Smooth muscle cell (in vitro differentiated cells): ENCODE measurements at regions not wholly inside any gene's neighbourhood (a gene's known extent, or its start where the extent isn't known, plus 50 kb on each side); places are given as distances from the start of the nearest gene placed in this dataset.

Experiments used
- DNase-seq: peaks from one replicate; lab custom pipeline; 2025; ENCODE audit not compliant: unreplicated experiment; lab: John Stamatoyannopoulos, UW
- H2AFZ ChIP-seq: fragments of 200-600 bp; sonication (generic); 2 replicates; pipeline ENCODE4 v1.6.0; 2016; ENCODE audit warnings: antibody characterized with exemption, low read depth, mild to moderate bottlenecking
- H3F3A ChIP-seq: fragments of 200-600 bp; sonication (generic); 2 replicates; pipeline ENCODE4 v1.6.0; 2017; ENCODE audit warnings: antibody characterized with exemption, low read depth
- H3K27ac ChIP-seq: fragments of 200-600 bp; sonication (generic); 2 replicates; pipeline ENCODE4 v1.5.1; 2016; ENCODE audit warnings: low read depth, mild to moderate bottlenecking
- H3K27me3 ChIP-seq: fragments of 200-600 bp; sonication (generic); 2 replicates; pipeline ENCODE4 v1.6.1; 2016; ENCODE audit warnings: low read depth, mild to moderate bottlenecking
- H3K36me3 ChIP-seq: fragments of 200-600 bp; sonication (generic); 2 replicates; pipeline ENCODE4 v1.5.1; 2016; ENCODE audit warnings: low read depth
- H3K4me1 ChIP-seq: fragments of 200-600 bp; sonication (generic); 2 replicates; pipeline ENCODE4 v1.5.1; 2016; ENCODE audit warnings: low read depth
- H3K4me2 ChIP-seq: fragments of 200-600 bp; sonication (generic); 2 replicates; pipeline ENCODE4 v1.6.0; 2016; ENCODE audit warnings: mild to moderate bottlenecking
- H3K4me3 ChIP-seq: fragments of 200-600 bp; sonication (generic); 2 replicates; pipeline ENCODE4 v1.5.1; 2016; ENCODE audit warnings: mild to moderate bottlenecking
- H3K79me2 ChIP-seq: fragments of 200-600 bp; sonication (generic); 2 replicates; pipeline ENCODE4 v1.6.0; 2016; ENCODE audit warnings: low read depth, mild to moderate bottlenecking
- H3K9ac ChIP-seq: fragments of 200-600 bp; sonication (generic); 2 replicates; pipeline ENCODE4 v1.6.0; 2016; ENCODE audit warnings: low read depth
- H3K9me3 ChIP-seq: fragments of 200-600 bp; sonication (generic); replicated peaks from 2 replicates; pipeline ENCODE4 v1.5.1; 2016; ENCODE audit warnings: low read depth
- H4K20me1 ChIP-seq: fragments of 200-600 bp; sonication (generic); 2 replicates; pipeline ENCODE4 v1.6.0; 2016; ENCODE audit warnings: low read depth
- CTCF ChIP-seq: fragments of 200-600 bp; sonication (generic); IDR thresholded peaks from 2 replicates; pipeline ENCODE4 v1.5.1; 2017; ENCODE audit warnings: borderline replicate concordance, mild to moderate bottlenecking, antibody characterized with exemption; ENCODE audit not compliant: insufficient read depth, poor library complexity, severe bottlenecking
- WGBS: methylation state at CpG from one replicate; pipeline ENCODE4 v1.1.7; 2016; ENCODE audit warnings: low lambda C conversion rate; 5-methylcytosine and 5-hydroxymethylcytosine counted together

- H3K79me2 ChIP-seq, result no peaks in the 10 kb centered on the region
- H3K9me3 ChIP-seq, result peaks cover 9% of the 10 kb centered on the region
- peaks cover 5% of the 10 kb centered on the region for H3K27me3 ChIP-seq
- H3K27ac ChIP-seq, result no peak overlapping the region
- H4K20me1 ChIP-seq, result no peaks in the 10 kb centered on the region
- 76% methylated on average over 1 of the region's 1 CpG for WGBS
- no peak overlapping the region for H3K9ac ChIP-seq
- H3K4me1 ChIP-seq, result no peaks in the 10 kb centered on the region
- no peak for DNase-seq
- H3K36me3 ChIP-seq, result no peaks in the 10 kb centered on the region
- H3K4me2 ChIP-seq, result no peak overlapping the region
- H2AFZ ChIP-seq, result no peak overlapping the region
- no peak overlapping the region for H3K4me3 ChIP-seq
- H3F3A ChIP-seq, result no peaks in the 10 kb centered on the region
- no peak for TF ChIP-seq CTCF
These were observed 85.5 kb upstream of the GLI2 start for GRCh38 chr2:120650022-120650644.

GRCh38 chr2:120651818-120652217 is 83.8 kb upstream of the GLI2 start:
- Histone ChIP-seq H3K4me2 (no peak overlapping the region), H3K4me1 (no peaks in the 10 kb centered on the region), H4K20me1 (no peaks in the 10 kb centered on the region), H3K9ac (no peak overlapping the region), H3F3A (no peaks in the 10 kb centered on the region), H3K36me3 (no peaks in the 10 kb centered on the region), H3K27me3 (peaks cover 5% of the 10 kb centered on the region), H3K27ac (no peak overlapping the region), H3K79me2 (no peaks in the 10 kb centered on the region), H2AFZ (no peak overlapping the region), H3K9me3 (peaks cover 9% of the 10 kb centered on the region), H3K4me3 (no peak overlapping the region)
- no peak for TF ChIP-seq CTCF
- DNase-seq, result no peak

- Histone ChIP-seq H3K9me3 (peaks cover 9% of the 10 kb centered on the region), H3K4me1 (no peaks in the 10 kb centered on the region), H2AFZ (no peak overlapping the region), H3K79me2 (no peaks in the 10 kb centered on the region), H3F3A (no peaks in the 10 kb centered on the region), H3K27me3 (peaks cover 5% of the 10 kb centered on the region), H4K20me1 (no peaks in the 10 kb centered on the region), H3K27ac (no peak overlapping the region), H3K9ac (no peak overlapping the region), H3K4me2 (no peak overlapping the region), H3K36me3 (no peaks in the 10 kb centered on the region), H3K4me3 (no peak overlapping the region)
- WGBS, result 76% methylated on average over 2 of the region's 2 CpGs
- no peak for DNase-seq
- no peak for TF ChIP-seq CTCF
These were observed 82.6 kb upstream of the GLI2 start for GRCh38 chr2:120653046-120653445.

GRCh38 chr2:120653871-120654270 is 81.8 kb upstream of the GLI2 start:
- H3K4me3 ChIP-seq, result no peak overlapping the region
- WGBS, result 92% methylated on average over 13 of the region's 13 CpGs
- H3K79me2 ChIP-seq, result no peaks in the 10 kb centered on the region
- H3K27me3 ChIP-seq, result peaks cover 5% of the 10 kb centered on the region
- H4K20me1 ChIP-seq, result no peaks in the 10 kb centered on the region
- peaks cover 9% of the 10 kb centered on the region for H3K9me3 ChIP-seq
- H2AFZ ChIP-seq, result no peak overlapping the region
- no peaks in the 10 kb centered on the region for H3K36me3 ChIP-seq
- TF ChIP-seq CTCF, result no peak
- no peak for DNase-seq
- no peak overlapping the region for H3K27ac ChIP-seq
- no peak overlapping the region for H3K4me2 ChIP-seq
- H3F3A ChIP-seq, result no peaks in the 10 kb centered on the region
- H3K9ac ChIP-seq, result no peak overlapping the region
- H3K4me1 ChIP-seq, result no peaks in the 10 kb centered on the region
